IMR-90 (cell line): ENCODE measurements at regions not wholly inside any gene's neighbourhood (a gene's known extent, or its start where the extent isn't known, plus 50 kb on each side); places are given as distances from the start of the nearest gene placed in this dataset.

Experiments
- ATAC-seq: fragments of 200-7000 bp; cut with Tn5 transposase; 2 replicates; pipeline ENCODE4 v1.9.1; 2020; ENCODE audit warnings: low read depth, mild to moderate bottlenecking, moderate library complexity
- BruUV-seq: library from RNA; stranded (reverse); fragments of 400-500 nt; replicated peaks from 2 replicates; lab custom pipeline; 2021; lab: Mats Ljungman, UMichigan
- CTCF ChIA-PET: fragments of 300-600 bp; formaldehyde crosslinking; extraction: SDS; loops from one replicate; lab custom pipeline; 2021; ENCODE audit warnings: antibody characterized with exemption; lab: Yijun Ruan, JAX
- POLR2A ChIA-PET: fragments of 300-600 bp; sonication (Branson Sonifier 250); formaldehyde crosslinking; loops from one replicate; lab custom pipeline; 2022; ENCODE audit warnings: antibody characterized with exemption; ENCODE audit not compliant: unreplicated experiment; lab: Charles Lee
- DNase-seq: peaks from one replicate; pipeline ENCODE4 v3.0.0; 2013
- H2AFZ ChIP-seq: replicated peaks from 2 replicates; pipeline ENCODE3; 2013; ENCODE audit warnings: low read length, mild to moderate bottlenecking; ENCODE audit not compliant: poor library complexity
- H2AK5ac ChIP-seq: 2 replicates; pipeline ENCODE4 v1.6.1; 2013; ENCODE audit warnings: low read depth, low read length, inconsistent platforms
- H2AK9ac ChIP-seq: replicated peaks from 2 replicates; pipeline ENCODE3; 2013; ENCODE audit warnings: mild to moderate bottlenecking, low read depth, low read length, moderate library complexity; ENCODE audit not compliant: poor library complexity
- H2BK120ac ChIP-seq: 2 replicates; pipeline ENCODE4 v1.6.1; 2013; ENCODE audit warnings: low read depth, low read length, inconsistent platforms
- H2BK15ac ChIP-seq: 3 replicates; pipeline ENCODE4 v1.6.1; 2013; ENCODE audit warnings: low read depth, low read length, inconsistent platforms
- H2BK20ac ChIP-seq: 2 replicates; pipeline ENCODE4 v1.6.1; 2013; ENCODE audit warnings: low read depth, mild to moderate bottlenecking, inconsistent platforms, low read length, moderate library complexity
- H2BK5ac ChIP-seq: 2 replicates; pipeline ENCODE4 v1.6.1; 2013; ENCODE audit warnings: mild to moderate bottlenecking, low read depth, low read length, inconsistent platforms; ENCODE audit not compliant: poor library complexity, severe bottlenecking
- H3K14ac ChIP-seq: replicated peaks from 2 replicates; pipeline ENCODE4 v1.6.1; 2013; ENCODE audit warnings: low read depth, low read length, inconsistent platforms
- H3K18ac ChIP-seq: 2 replicates; pipeline ENCODE4 v1.6.1; 2013; ENCODE audit warnings: low read depth, low read length, control low read depth
- H3K23ac ChIP-seq: 2 replicates; pipeline ENCODE4 v1.6.1; 2013; ENCODE audit warnings: low read depth, low read length, inconsistent platforms
- H3K27ac ChIP-seq: 2 replicates; pipeline ENCODE4 v1.5.1; 2013; ENCODE audit warnings: mild to moderate bottlenecking, control low read depth, low read length; ENCODE audit not compliant: insufficient read depth
- H3K27me3 ChIP-seq: 2 replicates; pipeline ENCODE4 v1.6.1; 2013; ENCODE audit warnings: low read length; ENCODE audit not compliant: control insufficient read depth, insufficient read depth
- H3K36me3 ChIP-seq: 2 replicates; pipeline ENCODE4 v1.6.1; 2013; ENCODE audit warnings: low read length, mixed read lengths; ENCODE audit not compliant: control insufficient read depth, insufficient read depth
- H3K4ac ChIP-seq: 2 replicates; pipeline ENCODE4 v1.6.1; 2013; ENCODE audit warnings: low read depth, low read length, inconsistent platforms
- H3K4me1 ChIP-seq: 2 replicates; pipeline ENCODE4 v1.6.1; 2013; ENCODE audit warnings: low read length, mixed read lengths; ENCODE audit not compliant: control insufficient read depth, insufficient read depth
- H3K4me2 ChIP-seq: 2 replicates; pipeline ENCODE4 v1.6.1; 2013; ENCODE audit warnings: low read depth, mild to moderate bottlenecking, control low read depth, low read length, moderate library complexity
- H3K4me3 ChIP-seq: 2 replicates; pipeline ENCODE4 v1.5.1; 2013; ENCODE audit warnings: low read depth, mild to moderate bottlenecking, control low read depth, low read length, moderate library complexity; ENCODE audit not compliant: insufficient read depth
- H3K56ac ChIP-seq: 2 replicates; pipeline ENCODE4 v1.6.1; 2013; ENCODE audit warnings: low read length, inconsistent platforms; ENCODE audit not compliant: insufficient read depth; ENCODE audit errors: extremely low read depth
- H3K79me1 ChIP-seq, 2 experiments: 2 replicates each; pipeline ENCODE4 v1.6.1; 2013; ENCODE audit warnings: low read length in 2 of 2, inconsistent platforms in 1 of 2, low read depth in 1 of 2
- H3K9ac ChIP-seq: 2 replicates; pipeline ENCODE4 v1.6.1; 2013; ENCODE audit warnings: low read depth, low read length, control low read depth
- H3K9me1 ChIP-seq: 2 replicates; pipeline ENCODE4 v1.6.1; 2013; ENCODE audit warnings: low read length, inconsistent platforms; ENCODE audit not compliant: insufficient read depth
- H3K9me3 ChIP-seq: 2 replicates; pipeline ENCODE4 v1.6.1; 2013; ENCODE audit warnings: low read length; ENCODE audit not compliant: control insufficient read depth, insufficient read depth
- H4K20me1 ChIP-seq: 2 replicates; pipeline ENCODE4 v1.6.1; 2013; ENCODE audit warnings: low read length, inconsistent platforms; ENCODE audit not compliant: insufficient read depth
- H4K5ac ChIP-seq: 2 replicates; pipeline ENCODE4 v1.6.1; 2013; ENCODE audit warnings: mild to moderate bottlenecking, low read depth, low read length, control low read depth
- H4K8ac ChIP-seq, 2 experiments: 2 replicates each; pipeline ENCODE4 v1.6.1; 2013; ENCODE audit warnings: low read depth in 2 of 2, low read length in 2 of 2, control low read depth in 1 of 2, inconsistent platforms in 1 of 2
- H4K91ac ChIP-seq: 2 replicates; pipeline ENCODE4 v1.6.1; 2013; ENCODE audit warnings: low read depth, low read length, inconsistent platforms; ENCODE audit not compliant: insufficient read depth
- BHLHE40 ChIP-seq: fragments of 150-350 bp; IDR thresholded peaks from 2 replicates; pipeline ENCODE4 v1.6.1; 2016; ENCODE audit warnings: mild to moderate bottlenecking, low read depth, low read length
- CEBPB ChIP-seq: IDR thresholded peaks from 2 replicates; pipeline ENCODE4 v1.6.1; 2012; ENCODE audit warnings: low read depth, low read length, improper control_type of control experiment
- CHD1 ChIP-seq: IDR thresholded peaks from 2 replicates; pipeline ENCODE4 v1.6.1; 2012; ENCODE audit warnings: low read depth, low read length, improper control_type of control experiment
- CTCF ChIP-seq: conservative IDR thresholded peaks from 2 replicates; pipeline ENCODE4 v1.5.1; 2012; ENCODE audit warnings: mild to moderate bottlenecking, low read depth, low read length, improper control_type of control experiment
- ELK1 ChIP-seq: fragments of 150-350 bp; IDR thresholded peaks from 2 replicates; pipeline ENCODE4 v1.6.1; 2016; ENCODE audit warnings: low read depth, mild to moderate bottlenecking, low read length, moderate library complexity, borderline replicate concordance
- FOS ChIP-seq: fragments of 150-350 bp; IDR thresholded peaks from 2 replicates; pipeline ENCODE4 v1.6.1; 2016; ENCODE audit warnings: low read depth, low read length
- MAFK ChIP-seq: IDR thresholded peaks from 2 replicates; pipeline ENCODE4 v1.6.1; 2012; ENCODE audit warnings: low read depth, low read length, improper control_type of control experiment
- MAZ ChIP-seq: IDR thresholded peaks from 2 replicates; pipeline ENCODE4 v1.6.1; 2012; ENCODE audit warnings: low read depth, mild to moderate bottlenecking, low read length, improper control_type of control experiment, moderate library complexity, borderline replicate concordance
- MXI1 ChIP-seq: IDR thresholded peaks from 2 replicates; pipeline ENCODE4 v1.6.1; 2012; ENCODE audit warnings: low read depth, mild to moderate bottlenecking, low read length, moderate library complexity, borderline replicate concordance
- NFE2L2 ChIP-seq: fragments of 150-350 bp; IDR thresholded peaks from 2 replicates; pipeline ENCODE4 v1.6.1; 2016; ENCODE audit warnings: low read depth, mild to moderate bottlenecking, low read length
- POLR2A ChIP-seq: IDR thresholded peaks from 2 replicates; pipeline ENCODE4 v1.6.1; 2012; ENCODE audit warnings: mild to moderate bottlenecking, low read depth, low read length
- RAD21 ChIP-seq: IDR thresholded peaks from 2 replicates; pipeline ENCODE4 v1.6.1; 2012; ENCODE audit warnings: low read length, improper control_type of control experiment
- RCOR1 ChIP-seq: IDR thresholded peaks from 2 replicates; pipeline ENCODE4 v1.6.1; 2012; ENCODE audit warnings: mild to moderate bottlenecking, low read length, improper control_type of control experiment; ENCODE audit not compliant: insufficient replicate concordance
- RFX5 ChIP-seq: IDR thresholded peaks from 2 replicates; pipeline ENCODE4 v1.8.0; 2012; ENCODE audit warnings: low read depth, mild to moderate bottlenecking, low read length, moderate library complexity
- SMC3 ChIP-seq: fragments of 150-350 bp; IDR thresholded peaks from 2 replicates; pipeline ENCODE4 v1.6.1; 2016; ENCODE audit warnings: low read depth, mild to moderate bottlenecking, antibody characterized with exemption, low read length, moderate library complexity
- USF2 ChIP-seq: fragments of 150-350 bp; IDR thresholded peaks from 2 replicates; pipeline ENCODE4 v1.6.1; 2017; ENCODE audit warnings: mild to moderate bottlenecking, antibody characterized with exemption, low read length, low read depth
- dilution Hi-C: fragments of 300-500 bp; cut with HindIII; formaldehyde crosslinking; loops from one replicate; pipeline ENCODE4 v1.14.3; 2018; ENCODE audit warnings: low sequenced_read_pairs; ENCODE audit not compliant: unreplicated experiment
- in situ Hi-C: fragments of 300-500 bp; cut with MboI; formaldehyde crosslinking; loops from 3 replicates; pipeline ENCODE4 v1.14.3; 2019; ENCODE audit warnings: low sequenced_read_pairs, inconsistent platforms, mixed read lengths
- intact Hi-C: fragments of 100-400 bp; cut with micrococcal nuclease; formaldehyde crosslinking; loops from 2 replicates; pipeline ENCODE4 v1.10.0; 2022

- no peak overlapping the region for H3K9ac ChIP-seq
- no peak overlapping the region for H2BK20ac ChIP-seq
- BruUV-seq: no TSS peak
- DNase-seq (no peak), ATAC-seq (no peak)
- no peak overlapping the region for H4K8ac ChIP-seq
- dilution Hi-C loops: no loop called here
- H4K20me1 ChIP-seq: no peaks in the 10 kb centered on the region
- TF ChIP-seq CTCF: no peak
- TF ChIP-seq ELK1: no peak
- no peak for TF ChIP-seq CHD1
- TF ChIP-seq RFX5: no peak
- TF ChIP-seq NFE2L2: no peak
- TF ChIP-seq BHLHE40: no peak
- TF ChIP-seq USF2: no peak
- TF ChIP-seq MXI1: no peak
- no peak for TF ChIP-seq MAFK
- no peak for TF ChIP-seq MAZ
- TF ChIP-seq SMC3: no peak
- no peak for TF ChIP-seq RAD21
- TF ChIP-seq RCOR1: no peak
- no peak for TF ChIP-seq FOS
- no peak for TF ChIP-seq POLR2A
- TF ChIP-seq CEBPB: no peak
- no peak overlapping the region for H3K4me3 ChIP-seq
- H4K91ac ChIP-seq: no peak overlapping the region
- ChIA-PET POLR2A (no interaction called here), CTCF (no interaction called here)
- no peaks in the 10 kb centered on the region for H3K27me3 ChIP-seq
- H3K36me3 ChIP-seq: no peaks in the 10 kb centered on the region
- H4K5ac ChIP-seq: no peak overlapping the region
- H3K9me1 ChIP-seq: no peaks in the 10 kb centered on the region
- no peak overlapping the region for H2BK120ac ChIP-seq
- no peaks in the 10 kb centered on the region for H3K4me1 ChIP-seq
- H3K79me1 ChIP-seq: no peaks in the 10 kb centered on the region
- H3K27ac ChIP-seq: no peak overlapping the region
- intact Hi-C loops: no loop called here
- H2AFZ ChIP-seq: no peak overlapping the region
- no peak overlapping the region for H3K14ac ChIP-seq
- H2BK15ac ChIP-seq: no peak overlapping the region
- H3K4me2 ChIP-seq: no peak overlapping the region
- no peak overlapping the region for H2AK9ac ChIP-seq
- no peak overlapping the region for H3K23ac ChIP-seq
- H2AK5ac ChIP-seq: no peak overlapping the region
- H3K4ac ChIP-seq: no peak overlapping the region
- H3K9me3 ChIP-seq: no peaks in the 10 kb centered on the region
- in situ Hi-C loops: no loop called here
- H3K56ac ChIP-seq: no peak overlapping the region
- H3K18ac ChIP-seq: no peak overlapping the region
- H2BK5ac ChIP-seq: no peak overlapping the region
Observed at GRCh38 chr2:52083214-52083613, 1051.3 kb upstream of the NRXN1 start.
